HG02610 (cell line): ENCODE measurements at regions not wholly inside any gene's neighbourhood (a gene's known extent, or its start where the extent isn't known, plus 50 kb on each side); places are given as distances from the start of the nearest gene placed in this dataset.

Source experiments
- ATAC-seq: cut with Tn5 transposase; IDR thresholded peaks from one replicate; pipeline ENCODE4 v1.9.1; 2021; ENCODE audit warnings: mild to moderate bottlenecking, moderate library complexity; ENCODE audit not compliant: unreplicated experiment

DNA sequence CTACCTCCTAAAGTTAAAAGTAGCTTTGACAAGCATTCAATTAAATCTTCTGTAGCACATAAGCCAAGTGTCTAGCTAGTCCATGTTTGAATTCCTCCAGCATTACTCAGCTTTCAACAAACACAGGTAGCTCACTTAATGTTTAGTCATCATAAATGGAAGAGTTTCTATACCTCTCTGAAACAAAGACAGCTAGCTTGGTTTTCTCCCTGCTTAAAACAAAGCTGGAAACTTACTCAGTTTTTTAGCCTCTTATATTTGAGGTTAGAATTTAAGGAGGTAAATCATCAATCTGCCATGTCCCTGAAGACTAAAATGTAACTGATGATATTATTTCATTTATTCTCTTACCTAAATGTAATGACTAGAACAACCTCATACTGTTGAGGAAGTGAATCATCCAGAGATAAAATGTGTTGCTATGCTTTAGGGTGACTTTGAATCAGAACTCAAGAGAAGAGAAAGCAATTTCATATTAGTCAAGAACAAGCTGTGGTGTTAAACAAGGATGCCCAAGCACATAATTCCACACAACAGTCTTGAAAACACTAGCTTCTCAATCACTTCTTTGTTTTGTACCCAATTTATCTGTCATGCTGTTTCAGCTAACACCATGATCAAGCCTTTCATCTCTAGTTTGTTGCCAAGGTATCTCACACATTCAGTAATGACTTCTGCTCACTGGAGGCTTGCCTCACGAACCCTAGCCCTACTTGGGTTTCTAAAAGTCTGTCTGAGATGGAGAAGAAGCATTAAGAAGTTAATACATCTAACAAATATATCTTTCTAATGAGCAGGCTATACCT is 251.9 kb downstream of the EPM2A start:
- no peak for ATAC-seq

GRCh38 chr6:145485288-145485687 is 250.0 kb downstream of the EPM2A start:
- ATAC-seq: no peak

- no peak for ATAC-seq
Observed at GRCh38 chr6:145486306-145486705, 249.0 kb downstream of the EPM2A start.

DNA sequence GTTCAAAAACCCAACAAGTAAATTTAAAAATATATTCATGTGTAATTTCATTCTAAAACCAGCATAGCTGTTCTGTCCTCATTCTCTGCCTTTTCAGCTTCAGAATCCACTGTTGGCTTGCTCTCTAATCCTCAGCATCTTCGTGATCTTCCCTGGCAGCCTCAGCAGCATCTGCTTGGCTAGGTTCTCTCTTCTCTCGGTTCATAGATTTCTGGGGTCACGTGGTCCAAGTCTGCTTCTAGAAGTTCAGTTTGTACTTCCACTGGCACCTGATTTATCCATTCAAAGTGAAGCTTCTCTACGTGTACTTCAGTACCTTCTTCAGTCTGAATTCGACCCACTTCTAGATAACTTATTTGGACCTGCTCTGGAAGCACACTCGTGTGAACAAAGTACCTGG is 245.7 kb downstream of the EPM2A start:
- no peak for ATAC-seq

GRCh38 chr6:145490068-145490467 is 245.3 kb downstream of the EPM2A start:
- no peak for ATAC-seq

GRCh38 chr6:145491126-145491525 is 244.2 kb downstream of the EPM2A start:
- no peak for ATAC-seq

DNA sequence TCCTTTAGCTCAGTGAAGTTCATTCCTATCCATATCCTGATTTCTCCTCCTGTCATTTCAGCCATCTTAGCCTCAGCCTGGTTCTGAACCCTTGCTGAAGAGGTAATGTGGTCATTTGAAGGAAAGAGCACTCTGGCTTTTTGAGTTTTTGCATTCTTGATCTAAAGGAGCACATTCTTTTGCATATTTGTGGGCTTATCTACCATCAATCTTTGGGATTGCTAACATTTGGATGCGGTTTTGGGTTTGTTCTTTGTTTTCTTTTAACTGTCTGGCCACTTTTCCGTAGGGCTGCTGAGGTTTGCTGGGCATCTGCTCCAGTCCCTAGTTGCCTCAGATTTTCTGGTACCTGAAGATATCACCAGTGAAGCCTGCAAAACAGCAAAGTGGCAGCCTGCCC is 238.3 kb downstream of the EPM2A start:
- ATAC-seq: no peak

DNA sequence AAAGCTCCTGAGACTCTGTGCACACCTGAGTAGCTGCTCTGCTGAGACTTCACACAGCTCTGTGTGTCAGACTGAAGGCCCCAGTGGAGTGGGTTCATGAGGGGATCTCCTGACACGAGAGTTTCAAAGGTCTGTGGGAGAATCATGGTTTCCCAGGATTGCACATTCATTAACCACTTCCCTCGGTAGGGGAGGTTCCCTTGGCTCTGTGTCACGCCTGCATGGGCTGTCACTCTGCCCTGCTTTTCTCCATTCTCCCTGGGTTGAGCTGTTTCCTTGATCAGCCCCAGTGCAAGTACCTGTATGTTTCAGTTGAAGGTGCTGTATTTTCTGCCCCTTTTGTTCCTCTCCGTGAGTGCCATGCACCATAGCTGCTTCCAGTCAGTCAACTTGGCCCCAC is 236.9 kb downstream of the EPM2A start:
- peak; percentile 83 for ATAC-seq

DNA sequence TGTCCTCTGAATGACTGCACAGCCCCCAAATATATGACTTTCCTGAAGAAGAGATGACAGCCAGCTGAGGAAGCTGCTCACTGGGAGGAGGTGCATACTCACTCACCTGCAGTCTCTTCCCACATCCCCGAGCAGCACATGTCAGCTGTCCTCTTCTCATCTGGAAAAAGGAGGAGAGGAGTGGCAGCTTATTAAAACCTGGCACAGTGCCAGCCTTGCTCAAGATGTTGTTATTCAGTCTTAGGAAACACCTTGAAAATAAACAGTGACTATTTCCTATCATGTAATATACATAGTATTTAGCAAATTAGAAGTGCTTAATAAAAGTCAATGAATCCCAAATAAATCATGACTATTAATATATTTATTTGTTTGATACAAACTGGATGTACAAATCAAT is 232.9 kb downstream of the EPM2A start:
- ATAC-seq: no peak

DNA sequence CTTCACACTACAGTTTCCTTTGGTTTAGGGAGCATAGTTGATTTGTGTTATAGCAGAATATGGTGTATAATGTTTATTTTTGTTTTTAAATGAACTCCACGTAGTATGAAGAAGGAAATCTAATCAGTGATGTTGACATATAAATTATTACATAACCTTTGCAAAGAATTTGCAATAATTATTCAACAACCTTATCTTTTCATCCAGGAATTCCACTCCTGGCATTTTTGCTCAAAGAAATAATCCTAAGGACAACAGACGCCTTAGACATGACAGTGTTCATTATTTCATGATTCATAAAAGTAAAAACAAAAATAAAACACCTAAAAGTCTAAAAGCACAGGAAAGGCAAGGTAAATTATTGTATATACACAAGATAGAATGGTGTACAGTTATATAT is 229.2 kb downstream of the EPM2A start:
- ATAC-seq: no peak

DNA sequence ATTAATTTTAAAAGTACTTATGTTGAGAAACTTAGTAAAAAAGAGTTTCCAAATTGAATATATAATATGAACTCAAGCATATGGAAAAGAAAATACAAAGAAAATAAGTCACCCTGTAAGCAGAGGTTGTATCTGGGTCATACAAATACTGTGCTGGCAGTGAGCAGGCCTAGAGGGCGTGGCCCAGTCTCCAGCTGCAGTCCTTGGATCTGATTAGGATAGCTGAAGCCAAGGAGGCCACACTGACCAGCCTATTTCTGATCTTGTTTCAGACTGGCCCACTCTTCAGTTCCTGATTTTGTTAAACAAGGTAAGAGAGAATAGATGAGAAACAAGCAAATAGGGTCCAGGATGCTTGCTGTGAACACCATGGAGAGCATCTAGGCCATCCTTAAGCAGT is 228.8 kb downstream of the EPM2A start:
- no peak for ATAC-seq

GRCh38 chr6:145507239-145507638 is 228.1 kb downstream of the EPM2A start:
- no peak for ATAC-seq

DNA sequence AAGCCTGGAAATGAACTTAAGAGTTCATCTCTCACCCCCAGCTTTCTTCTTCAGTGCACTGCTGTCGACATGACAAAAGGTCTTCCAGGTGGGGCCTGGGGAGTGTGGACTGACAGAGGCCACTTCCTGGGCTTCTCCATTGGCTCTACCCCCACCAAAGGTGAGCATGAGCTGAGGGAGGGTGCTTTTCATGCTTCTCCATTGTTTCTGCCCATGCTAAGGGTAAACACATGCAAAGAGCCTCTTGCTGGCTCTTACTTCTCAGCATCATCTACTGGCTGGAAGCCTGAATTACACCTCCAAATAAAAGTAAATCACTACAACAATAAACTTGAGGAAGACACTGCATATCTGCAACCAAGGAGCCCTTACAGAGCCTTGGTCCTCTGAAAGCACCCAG is 227.2 kb downstream of the EPM2A start:
- no peak for ATAC-seq

DNA sequence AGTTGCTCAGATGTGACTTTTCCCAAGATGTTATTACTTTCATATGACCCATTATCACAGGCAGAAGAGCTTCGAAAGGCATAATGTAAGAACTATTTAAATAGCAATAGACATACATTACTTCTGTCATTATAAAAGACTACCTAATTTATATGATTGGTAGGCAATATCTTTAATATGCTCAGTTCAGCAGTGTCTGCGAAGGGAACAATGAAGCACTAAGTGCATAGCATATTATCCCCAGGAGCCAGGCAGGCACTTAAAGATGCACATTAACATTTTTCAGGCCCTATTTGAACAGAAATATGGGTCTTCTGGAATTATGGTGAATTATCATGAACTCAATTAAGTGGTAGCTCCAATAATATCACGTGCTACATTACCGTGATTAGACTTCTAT is 217.8 kb downstream of the EPM2A start:
- no peak for ATAC-seq

- ATAC-seq: no peak
Observed at GRCh38 chr6:145525038-145525437, 210.3 kb downstream of the EPM2A start.

DNA sequence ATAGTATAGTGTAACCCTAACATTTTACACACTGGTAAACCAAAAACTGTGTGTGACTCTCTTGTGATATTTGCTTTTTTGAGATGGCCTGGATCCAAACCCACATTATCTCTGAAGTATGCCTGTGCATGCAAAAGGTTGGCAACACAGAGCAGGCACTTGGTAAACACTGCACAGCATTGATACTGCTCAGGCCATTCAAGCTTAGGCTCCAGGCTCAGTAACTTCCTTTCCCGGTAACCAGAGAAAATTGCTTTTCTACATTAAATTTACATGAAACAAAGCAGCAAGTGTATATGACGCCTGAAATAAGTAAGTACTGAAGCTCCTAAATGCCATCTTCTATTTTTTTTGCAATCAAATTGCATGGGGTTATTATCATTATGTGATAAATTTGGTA is 205.7 kb downstream of the EPM2A start:
- no peak for ATAC-seq

- ATAC-seq: no peak
Observed at GRCh38 chr6:145530454-145530853, 204.9 kb downstream of the EPM2A start.

DNA sequence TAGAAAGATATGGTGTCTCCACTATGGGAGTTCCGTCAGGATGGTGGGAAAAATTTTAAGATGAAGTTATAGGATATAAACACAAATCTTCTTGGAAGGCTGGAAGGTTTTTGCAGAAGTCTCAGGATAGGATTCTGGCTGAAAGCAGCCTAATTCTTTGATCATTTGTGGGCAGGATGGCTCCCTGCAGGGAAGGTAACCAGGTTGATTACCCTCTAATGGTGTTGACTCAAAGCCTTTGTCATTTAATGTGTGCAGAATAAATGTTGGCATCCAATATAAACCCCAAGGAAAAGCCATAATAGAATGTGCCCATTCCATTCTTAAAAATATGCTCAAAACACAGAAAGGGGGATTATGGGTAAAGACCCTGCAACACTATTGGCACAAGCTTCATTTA is 204.3 kb downstream of the EPM2A start:
- no peak for ATAC-seq

- no peak for ATAC-seq
Observed at GRCh38 chr6:145531822-145532221, 203.5 kb downstream of the EPM2A start.

DNA sequence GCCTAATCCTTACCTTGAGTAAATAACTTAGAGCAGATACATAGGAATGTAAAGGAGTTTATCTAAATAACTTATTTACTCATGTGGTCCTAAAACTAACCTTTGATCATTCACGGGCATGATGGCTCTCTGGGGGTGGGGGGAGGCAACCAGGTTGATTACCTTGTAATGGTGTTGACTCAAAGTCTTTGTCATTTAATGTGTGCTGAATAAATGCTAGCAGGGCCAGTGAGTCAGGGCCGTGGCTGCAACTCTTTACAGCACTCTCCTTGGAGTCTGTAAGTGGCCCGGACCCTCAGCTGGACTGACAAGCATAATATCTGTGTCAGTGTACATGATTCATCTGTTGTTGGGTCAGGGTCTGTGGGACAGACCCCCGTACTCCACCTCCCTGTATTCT is 203.0 kb downstream of the EPM2A start:
- no peak for ATAC-seq

DNA sequence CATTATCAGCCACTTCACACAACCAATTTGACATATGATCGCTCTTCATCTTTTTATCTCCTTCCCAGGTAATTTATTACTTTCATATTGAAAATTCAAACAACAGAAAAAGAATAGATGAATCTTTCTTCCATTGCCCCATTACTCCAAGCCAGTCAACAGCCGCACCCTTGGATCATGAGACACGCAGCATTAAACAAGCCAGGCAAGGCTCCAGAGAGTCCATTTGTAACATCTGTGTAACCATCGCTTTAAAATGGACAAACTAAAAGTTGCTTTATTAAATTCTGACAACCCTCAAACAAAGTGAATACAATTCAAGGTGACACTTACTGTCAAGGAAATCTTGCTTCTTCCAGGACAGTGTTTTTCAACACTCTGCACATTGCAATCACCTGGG is 200.3 kb downstream of the EPM2A start:
- ATAC-seq: no peak

DNA sequence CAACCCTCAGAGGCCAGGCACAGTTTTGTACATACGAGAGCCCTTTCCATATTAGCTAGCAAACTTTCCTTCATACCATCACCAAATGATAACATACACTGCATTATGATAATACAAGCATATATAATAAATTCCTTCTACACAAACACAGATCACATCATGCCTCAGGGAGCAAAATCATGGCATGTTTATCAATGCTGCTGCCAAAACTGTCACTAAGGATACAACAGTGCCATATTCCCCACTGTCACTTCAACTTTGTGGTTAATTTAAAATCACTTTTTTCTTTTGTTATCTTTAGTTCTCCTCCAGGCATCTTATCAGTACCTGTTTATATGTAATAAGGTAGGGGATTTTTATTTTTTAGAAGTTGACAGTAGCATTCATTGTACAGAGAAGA is 196.3 kb downstream of the EPM2A start:
- ATAC-seq: no peak

DNA sequence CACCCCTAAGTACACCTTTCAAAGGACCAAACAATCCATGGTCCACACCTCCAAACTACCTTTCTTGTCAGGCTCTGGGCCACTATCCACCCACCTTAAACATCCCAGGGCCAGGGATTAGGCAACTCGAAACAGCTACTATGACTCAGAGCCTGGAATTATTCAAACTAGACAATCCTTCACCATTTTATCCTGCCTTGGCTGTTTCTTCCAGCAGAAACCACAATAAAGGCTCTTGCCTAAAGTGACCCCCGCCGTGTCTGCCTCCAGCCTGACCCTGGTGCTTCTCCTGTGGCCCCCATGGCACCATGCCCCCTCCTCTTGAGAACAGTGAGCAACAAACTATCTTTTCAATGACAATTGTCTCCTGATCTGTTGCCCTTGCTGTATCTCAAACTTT is 195.5 kb downstream of the EPM2A start:
- no peak for ATAC-seq
